Fibroblast of villous mesenchyme (primary cell): ENCODE measurements at regions not wholly inside any gene's neighbourhood (a gene's known extent, or its start where the extent isn't known, plus 50 kb on each side); places are given as distances from the start of the nearest gene placed in this dataset.

Source experiments
- DNase-seq: peaks from one replicate; pipeline ENCODE4 v3.0.0-alpha.2; 2010; ENCODE audit warnings: low read depth
- H3K4me3 ChIP-seq: 2 replicates; pipeline ENCODE4 v1.5.1; 2011; ENCODE audit warnings: low read depth, mild to moderate bottlenecking, low read length
- TF ChIP-seq, protein P1 (sequence below): IDR thresholded peaks from 2 replicates; pipeline ENCODE4 v1.5.1; 2012; ENCODE audit warnings: low read depth, mild to moderate bottlenecking, low read length; ENCODE audit not compliant: insufficient read depth

DNA sequence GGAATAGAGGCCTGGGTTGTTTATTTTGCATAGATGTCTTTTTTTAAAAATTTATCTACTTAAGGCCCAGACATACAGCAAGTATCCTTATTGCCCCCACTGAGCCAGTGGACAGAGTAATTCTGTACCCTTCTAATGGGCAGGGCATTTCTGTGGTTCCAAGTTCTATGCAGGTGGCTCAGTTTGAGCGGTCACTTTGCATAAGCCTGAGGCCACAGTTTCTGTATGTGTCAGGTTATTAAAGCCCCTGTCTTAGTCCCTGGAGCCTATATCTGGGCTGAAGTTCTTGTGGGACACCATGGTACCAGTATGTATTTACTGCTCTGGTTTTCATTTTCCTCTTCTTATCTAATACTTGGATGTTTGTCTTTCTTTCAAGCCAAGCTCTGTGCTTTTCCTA, 168.8 kb downstream of the MID1IP1 start:
- H3K4me3 ChIP-seq: no peak overlapping the region
- TF ChIP-seq, protein P1, sequence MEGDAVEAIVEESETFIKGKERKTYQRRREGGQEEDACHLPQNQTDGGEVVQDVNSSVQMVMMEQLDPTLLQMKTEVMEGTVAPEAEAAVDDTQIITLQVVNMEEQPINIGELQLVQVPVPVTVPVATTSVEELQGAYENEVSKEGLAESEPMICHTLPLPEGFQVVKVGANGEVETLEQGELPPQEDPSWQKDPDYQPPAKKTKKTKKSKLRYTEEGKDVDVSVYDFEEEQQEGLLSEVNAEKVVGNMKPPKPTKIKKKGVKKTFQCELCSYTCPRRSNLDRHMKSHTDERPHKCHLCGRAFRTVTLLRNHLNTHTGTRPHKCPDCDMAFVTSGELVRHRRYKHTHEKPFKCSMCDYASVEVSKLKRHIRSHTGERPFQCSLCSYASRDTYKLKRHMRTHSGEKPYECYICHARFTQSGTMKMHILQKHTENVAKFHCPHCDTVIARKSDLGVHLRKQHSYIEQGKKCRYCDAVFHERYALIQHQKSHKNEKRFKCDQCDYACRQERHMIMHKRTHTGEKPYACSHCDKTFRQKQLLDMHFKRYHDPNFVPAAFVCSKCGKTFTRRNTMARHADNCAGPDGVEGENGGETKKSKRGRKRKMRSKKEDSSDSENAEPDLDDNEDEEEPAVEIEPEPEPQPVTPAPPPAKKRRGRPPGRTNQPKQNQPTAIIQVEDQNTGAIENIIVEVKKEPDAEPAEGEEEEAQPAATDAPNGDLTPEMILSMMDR: no peak
- no peak for DNase-seq

DNA sequence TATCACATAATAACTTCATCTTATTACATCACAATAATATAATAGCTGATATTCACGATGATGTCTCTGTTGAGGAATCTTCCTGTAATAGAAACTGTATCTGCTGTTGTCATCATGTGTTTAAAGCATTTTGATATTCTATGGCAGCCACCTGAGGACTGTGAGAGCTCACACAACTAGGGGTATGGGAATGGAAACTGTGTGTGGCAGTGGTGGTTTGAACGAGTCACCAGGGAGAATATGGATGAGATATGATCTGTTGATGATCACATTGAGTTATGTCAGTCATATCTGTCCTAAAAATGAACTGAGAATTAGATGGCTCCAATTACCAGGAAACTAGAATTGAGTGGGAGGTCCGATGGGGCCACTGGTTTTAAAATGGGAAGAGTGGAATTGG, 169.6 kb downstream of the MID1IP1 start:
- TF ChIP-seq, protein P1: no peak
- DNase-seq: no peak
- H3K4me3 ChIP-seq: no peak overlapping the region

DNA sequence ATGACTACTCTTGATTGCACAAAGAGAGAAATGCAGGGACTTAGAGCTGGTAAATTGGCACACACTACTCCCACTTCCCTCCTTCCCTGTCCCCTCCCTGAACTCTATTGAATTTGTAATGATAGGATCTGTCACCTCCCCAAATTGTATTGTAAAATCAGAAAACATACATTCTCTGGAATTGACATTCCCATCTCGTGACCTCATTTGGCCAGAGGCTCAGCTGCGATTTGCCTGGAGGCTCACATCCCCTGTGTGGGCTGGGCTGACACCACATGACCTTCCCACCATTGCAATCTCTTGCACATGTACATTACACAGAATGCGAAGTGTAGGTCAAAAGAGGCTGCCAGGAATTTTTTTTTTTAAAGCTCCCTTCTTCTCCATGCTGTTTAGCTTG, 172.1 kb downstream of the MID1IP1 start:
- DNase-seq: peak; percentile 36
- H3K4me3 ChIP-seq: no peak overlapping the region
- TF ChIP-seq, protein P1: no peak

DNA sequence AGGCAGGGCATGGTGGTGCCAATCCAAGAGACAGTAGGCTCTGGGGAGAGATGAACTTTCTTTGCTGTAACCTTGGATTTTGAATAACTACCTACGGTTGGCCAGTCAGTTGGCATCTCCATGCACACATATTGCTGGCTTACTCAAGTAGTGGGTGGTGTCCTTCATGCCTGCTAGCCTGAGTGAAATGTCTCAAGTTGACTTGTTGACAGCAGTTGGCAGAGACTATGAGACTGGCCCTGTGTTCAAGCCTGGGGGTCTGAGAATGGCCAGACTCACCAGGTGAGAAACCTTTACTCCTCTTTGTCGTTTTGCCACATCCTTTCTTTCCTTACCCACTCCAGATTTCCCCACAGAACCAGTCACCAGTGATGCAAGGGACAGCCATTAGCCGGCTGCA, 173.3 kb downstream of the MID1IP1 start:
- DNase-seq: no peak
- no peak overlapping the region for H3K4me3 ChIP-seq
- TF ChIP-seq, protein P1: no peak

DNA sequence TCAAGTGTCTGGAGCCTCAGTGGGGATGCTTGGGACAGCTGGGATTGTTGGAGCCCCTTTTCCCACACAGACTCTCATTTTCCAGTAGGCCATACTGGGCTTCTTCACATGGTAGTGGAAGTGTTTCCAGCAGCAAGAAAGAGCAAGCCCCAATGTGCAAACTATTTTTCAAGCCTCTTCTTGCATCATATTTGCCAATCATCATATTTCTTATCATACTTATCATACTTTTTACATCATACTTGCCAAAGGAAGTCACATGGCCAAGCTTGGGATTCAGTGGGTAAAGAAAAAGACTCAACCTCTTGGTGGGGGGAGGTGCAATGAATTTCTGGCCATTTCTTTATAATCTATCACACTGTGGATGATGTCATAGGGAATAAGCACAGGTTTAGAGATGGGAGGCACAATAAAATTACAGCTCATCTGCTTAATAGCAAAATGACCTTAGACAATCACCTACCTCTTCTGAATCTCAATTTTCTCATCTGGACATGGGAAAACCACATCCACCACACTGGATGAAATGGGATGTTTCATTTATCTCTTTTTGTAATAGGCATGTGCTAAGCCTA, 174.2 kb downstream of the MID1IP1 start:
- H3K4me3 ChIP-seq: no peak overlapping the region
- DNase-seq: no peak

DNA sequence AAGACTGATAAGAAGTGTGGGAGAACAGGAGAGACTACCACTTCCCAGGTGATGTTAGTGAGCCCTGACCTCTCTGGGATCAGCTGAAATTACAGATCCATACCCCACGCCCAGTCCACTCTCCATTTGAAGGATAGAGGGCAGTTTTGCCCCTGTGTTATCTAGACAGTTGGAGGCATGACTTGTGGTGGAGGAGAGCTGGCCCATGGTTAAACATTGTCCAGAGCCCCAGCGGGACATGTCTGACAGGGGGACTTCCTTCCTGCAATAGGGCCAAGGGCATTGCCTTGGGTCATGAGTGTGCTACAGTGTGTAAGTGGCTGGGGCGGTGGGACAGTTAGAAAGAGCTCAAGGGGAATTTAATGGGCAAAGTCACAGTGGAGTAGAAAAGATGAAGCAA, 181.1 kb downstream of the MID1IP1 start:
- no peak overlapping the region for H3K4me3 ChIP-seq
- TF ChIP-seq, protein P1: no peak
- no peak for DNase-seq

More for the DNA sequence above, 174.2 kb downstream of the MID1IP1 start:
- TF ChIP-seq, protein P1: no peak

DNA sequence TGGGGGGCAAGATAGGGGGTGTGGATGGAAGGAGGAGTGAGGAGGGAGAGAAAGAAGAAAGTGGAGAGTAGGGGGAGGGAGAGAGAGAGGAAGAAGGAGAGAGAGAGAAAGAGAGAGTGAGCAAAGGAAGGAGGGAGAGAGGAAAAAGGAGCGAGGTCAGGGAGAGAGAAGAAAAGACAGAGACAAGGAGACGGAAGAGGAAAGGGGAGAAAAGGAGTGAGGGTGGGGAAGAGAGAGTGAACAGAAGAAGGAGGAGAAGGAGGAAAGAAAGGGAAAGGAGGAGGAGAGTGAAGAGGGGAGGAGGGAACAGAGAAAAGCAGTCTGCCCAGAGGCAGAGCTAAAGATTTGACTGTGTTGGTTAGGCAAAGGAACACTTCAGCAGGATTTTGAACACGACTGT, 181.6 kb downstream of the MID1IP1 start:
- no peak overlapping the region for H3K4me3 ChIP-seq
- DNase-seq: no peak
- TF ChIP-seq, protein P1: no peak
